Aorta (tissue), 5 donors: ENCODE measurements at regions not wholly inside any gene's neighbourhood (a gene's known extent, or its start where the extent isn't known, plus 50 kb on each side); places are given as distances from the start of the nearest gene placed in this dataset.
"Not testable (repeated sequence)": the region's sequence is repeated elsewhere in the genome, so short reads cannot be mapped to it uniquely, and the experiment has no call there.

Experiments
- ATAC-seq: fragments of 200-7000 bp; cut with Tn5 transposase; one replicate; pipeline ENCODE4 v1.9.1; 2022; ENCODE audit warnings: moderate library complexity; ENCODE audit not compliant: low FRiP score
- DNase-seq, 2 donors: peaks; one replicate each; pipeline ENCODE4 v3.0.0-alpha.2; 2020
- H3K27ac ChIP-seq, 2 donors: one replicate each; pipeline ENCODE4 v1.5.1; 2013; ENCODE audit warnings: low read length in 2 of 2, mild to moderate bottlenecking in 2 of 2, moderate library complexity in 2 of 2, control low read depth in 1 of 2, inconsistent platforms in 1 of 2, low read depth in 1 of 2
- H3K27me3 ChIP-seq, 2 donors: one replicate each; pipeline ENCODE4 v1.6.1; 2013; ENCODE audit warnings: control low read depth in 1 of 2, low read length in 1 of 2, mild to moderate bottlenecking in 1 of 2, moderate library complexity in 1 of 2; ENCODE audit not compliant: insufficient read depth in 2 of 2, control insufficient read depth in 1 of 2
- H3K36me3 ChIP-seq, 2 donors: one replicate each; pipeline ENCODE4 v1.6.1; 2013; ENCODE audit warnings: control low read depth in 1 of 2, low read length in 1 of 2, mild to moderate bottlenecking in 1 of 2; ENCODE audit not compliant: insufficient read depth in 2 of 2, control insufficient read depth in 1 of 2
- H3K4me1 ChIP-seq, 2 donors: one replicate each; pipeline ENCODE4 v1.6.1; 2013; ENCODE audit warnings: low read length in 2 of 2, control low read depth in 1 of 2, mild to moderate bottlenecking in 1 of 2, moderate library complexity in 1 of 2; ENCODE audit not compliant: insufficient read depth in 2 of 2, control insufficient read depth in 1 of 2
- H3K4me3 ChIP-seq, 2 donors: one replicate each; pipeline ENCODE4 v1.5.1; 2013; ENCODE audit warnings: low read length in 2 of 2, control low read depth in 1 of 2, mild to moderate bottlenecking in 1 of 2
- H3K9me3 ChIP-seq: one replicate; pipeline ENCODE4 v1.6.1; 2013; ENCODE audit warnings: mild to moderate bottlenecking, low read length; ENCODE audit not compliant: control insufficient read depth
- WGBS, 2 donors: extraction: QIAGEN DNeasy Blood & Tissue Kit; methylation state at CpG; one replicate each; pipeline ENCODE4 v1.1.7; 2013; 5-methylcytosine and 5-hydroxymethylcytosine counted together
- intact Hi-C, 2 donors: fragments of 100-400 bp; cut with DNase I; formaldehyde crosslinking; loops; one replicate each; pipeline versions ENCODE4 v1.14.2 to v1.15.0; 2022
- donor health status: healthy with polysubstance abuse.
- donor health status: Bipolar disorder and iron deficiency.
- donor health status: DM: no; HTN: no; CAD: no.
- donor health status: DM: no; HTN: no; CAD: no.
- donor health status: DM: yes; HTN: yes; CAD: no.

GRCh38 chr10:37478381-37478780 is 353.0 kb downstream of the ANKRD30A start:
- ATAC-seq: no peak
- no peaks in the 10 kb centered on the region for H3K9me3 ChIP-seq
- H3K27ac ChIP-seq: no peak overlapping the region
- H3K4me1 ChIP-seq: no peaks in the 10 kb centered on the region
- H3K36me3 ChIP-seq: no peaks in the 10 kb centered on the region
- no peaks in the 10 kb centered on the region for H3K27me3 ChIP-seq
- H3K4me3 ChIP-seq: no peak overlapping the region
- intact Hi-C loops: no loop called here
- 78 to 80% methylated on average over 5 of the region's 5 CpGs for WGBS, 2 donors
- DNase-seq: no peak

GRCh38 chr10:37476285-37476684 is 350.9 kb downstream of the ANKRD30A start:
- Histone ChIP-seq H3K9me3 (peaks cover 2% of the 10 kb centered on the region), H3K4me3 (no peak overlapping the region), H3K36me3 (no peaks in the 10 kb centered on the region), H3K27me3 (no peaks in the 10 kb centered on the region), H3K27ac (no peak overlapping the region), H3K4me1 (no peaks in the 10 kb centered on the region)
- intact Hi-C loops: no loop called here
- no peak for DNase-seq
- ATAC-seq: no peak
- WGBS, 2 donors: 46 to 54% methylated on average over 1 of the region's 1 CpG

GRCh38 chr10:37474645-37475044 is 349.2 kb downstream of the ANKRD30A start:
- Histone ChIP-seq H3K4me1 (no peaks in the 10 kb centered on the region), H3K27me3 (no peaks in the 10 kb centered on the region), H3K4me3 (no peak overlapping the region), H3K9me3 (peaks cover 2% of the 10 kb centered on the region), H3K27ac (no peak overlapping the region), H3K36me3 (no peaks in the 10 kb centered on the region)
- DNase-seq (no peak), ATAC-seq (no peak)
- WGBS, 2 donors: 92% methylated on average over 9 of the region's 9 CpGs
- intact Hi-C loops: no loop called here

- H3K27ac ChIP-seq: no peak overlapping the region
- H3K4me3 ChIP-seq: no peak overlapping the region
- WGBS, 2 donors: 89 to 90% methylated on average over 4 of the region's 4 CpGs
- no peak for ATAC-seq
- no peaks in the 10 kb centered on the region for H3K36me3 ChIP-seq
- no peaks in the 10 kb centered on the region for H3K27me3 ChIP-seq
- no peak for DNase-seq
- no peaks in the 10 kb centered on the region for H3K4me1 ChIP-seq
- intact Hi-C loops: no loop called here
- H3K9me3 ChIP-seq: peaks cover 2% of the 10 kb centered on the region
These were observed 348.5 kb downstream of the ANKRD30A start for GRCh38 chr10:37473906-37474305.

- DNase-seq (no peak), ATAC-seq (no peak)
- intact Hi-C loops: no loop called here
- H3K4me3 ChIP-seq: no peak overlapping the region
- peaks cover under 1% of the 10 kb centered on the region for H3K9me3 ChIP-seq
- no peak overlapping the region for H3K27ac ChIP-seq
- no peaks in the 10 kb centered on the region for H3K4me1 ChIP-seq
- H3K36me3 ChIP-seq: no peaks in the 10 kb centered on the region
- 69 to 74% methylated on average over 5 of the region's 5 CpGs for WGBS, 2 donors
- H3K27me3 ChIP-seq: no peaks in the 10 kb centered on the region
These were observed 341.8 kb downstream of the ANKRD30A start for GRCh38 chr10:37467246-37467645.

- DNase-seq (no peak), ATAC-seq (no peak)
- no peaks in the 10 kb centered on the region for H3K36me3 ChIP-seq
- H3K4me1 ChIP-seq: no peaks in the 10 kb centered on the region
- no peak overlapping the region for H3K27ac ChIP-seq
- intact Hi-C loops: no loop called here
- H3K27me3 ChIP-seq: no peaks in the 10 kb centered on the region
- WGBS, 2 donors: 82 to 88% methylated on average over 1 of the region's 1 CpG
- H3K9me3 ChIP-seq: no peaks in the 10 kb centered on the region
- H3K4me3 ChIP-seq: no peak overlapping the region
These were observed 331.1 kb downstream of the ANKRD30A start for GRCh38 chr10:37456456-37456855.

- intact Hi-C loops: no loop called here
- ATAC-seq (no peak), DNase-seq (no peak)
- 56 to 59% methylated on average over 5 of the region's 5 CpGs for WGBS, 2 donors
- no peaks in the 10 kb centered on the region for H3K4me1 ChIP-seq
- no peak overlapping the region for H3K27ac ChIP-seq
- no peak overlapping the region for H3K4me3 ChIP-seq
- H3K27me3 ChIP-seq: no peaks in the 10 kb centered on the region
- H3K36me3 ChIP-seq: no peaks in the 10 kb centered on the region
- no peaks in the 10 kb centered on the region for H3K9me3 ChIP-seq
These were observed 322.8 kb downstream of the ANKRD30A start for GRCh38 chr10:37448161-37448560.

GRCh38 chr10:37442882-37443281 is 317.5 kb downstream of the ANKRD30A start:
- intact Hi-C loops: no loop called here
- H3K27me3 ChIP-seq: no peaks in the 10 kb centered on the region
- ATAC-seq (no peak), DNase-seq (no peak)
- H3K4me3 ChIP-seq: no peak overlapping the region
- 55 to 64% methylated on average over 2 of the region's 2 CpGs for WGBS, 2 donors
- no peaks in the 10 kb centered on the region for H3K36me3 ChIP-seq
- no peaks in the 10 kb centered on the region for H3K9me3 ChIP-seq
- no peaks in the 10 kb centered on the region for H3K4me1 ChIP-seq
- H3K27ac ChIP-seq: no peak overlapping the region

- not testable (repeated sequence) for ATAC-seq, H3K27me3 ChIP-seq
- WGBS, 2 donors: 89 to 92% methylated on average over 4 of the region's 4 CpGs
These were observed 315.8 kb downstream of the ANKRD30A start for GRCh38 chr10:37441224-37441623.

More at GRCh38 chr10:37441224-37441623, 315.8 kb downstream of the ANKRD30A start:
- H3K9me3 ChIP-seq, H3K4me3 ChIP-seq, H3K27ac ChIP-seq, intact Hi-C loops, H3K36me3 ChIP-seq, DNase-seq, H3K4me1 ChIP-seq: not testable (repeated sequence)
